Sigmoid colon (tissue), 3 donors: ENCODE measurements at regions not wholly inside any gene's neighbourhood (a gene's known extent, or its start where the extent isn't known, plus 50 kb on each side); places are given as distances from the start of the nearest gene placed in this dataset.

ENCODE experiments used
- POLR2A ChIP-seq, 2 donors: fragments of 450-650 bp; IDR thresholded peaks; one replicate each; pipeline ENCODE4 v1.6.1; 2016; ENCODE audit warnings: antibody characterized with exemption in 2 of 2, mild to moderate bottlenecking in 2 of 2, moderate library complexity in 2 of 2
- TF ChIP-seq, protein P1 (sequence below), 4 experiments: fragments of 450-650 bp in 3 of 4; fragments of 200-600 bp in 1 of 4; IDR thresholded peaks; one replicate each; pipeline ENCODE4 v1.5.1; 2016 to 2019; ENCODE audit warnings: antibody characterized with exemption in 4 of 4, mild to moderate bottlenecking in 3 of 4, moderate library complexity in 2 of 4

DNA sequence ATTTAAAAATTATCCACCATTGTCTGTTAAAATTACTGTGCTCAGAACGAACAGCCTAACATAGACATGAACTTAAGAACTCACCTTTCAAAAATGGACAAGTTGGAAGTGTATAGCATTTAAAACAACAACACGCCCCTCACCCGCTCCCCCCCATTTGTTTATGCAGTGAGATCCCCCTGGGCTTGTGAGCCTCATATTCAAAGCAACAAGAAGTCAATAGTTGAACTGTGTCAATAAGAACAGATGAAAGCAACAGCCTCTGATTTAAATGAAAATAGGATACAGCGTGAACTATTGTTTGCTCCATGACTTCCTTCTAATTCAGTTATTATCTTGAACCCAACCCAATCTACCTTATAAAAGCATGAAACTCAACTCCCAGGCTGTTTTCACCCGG, 314.2 kb downstream of the BLID start:
- TF ChIP-seq POLR2A (IDR thresholded peaks at IDR 0.05), result no peak
- TF ChIP-seq, protein P1, sequence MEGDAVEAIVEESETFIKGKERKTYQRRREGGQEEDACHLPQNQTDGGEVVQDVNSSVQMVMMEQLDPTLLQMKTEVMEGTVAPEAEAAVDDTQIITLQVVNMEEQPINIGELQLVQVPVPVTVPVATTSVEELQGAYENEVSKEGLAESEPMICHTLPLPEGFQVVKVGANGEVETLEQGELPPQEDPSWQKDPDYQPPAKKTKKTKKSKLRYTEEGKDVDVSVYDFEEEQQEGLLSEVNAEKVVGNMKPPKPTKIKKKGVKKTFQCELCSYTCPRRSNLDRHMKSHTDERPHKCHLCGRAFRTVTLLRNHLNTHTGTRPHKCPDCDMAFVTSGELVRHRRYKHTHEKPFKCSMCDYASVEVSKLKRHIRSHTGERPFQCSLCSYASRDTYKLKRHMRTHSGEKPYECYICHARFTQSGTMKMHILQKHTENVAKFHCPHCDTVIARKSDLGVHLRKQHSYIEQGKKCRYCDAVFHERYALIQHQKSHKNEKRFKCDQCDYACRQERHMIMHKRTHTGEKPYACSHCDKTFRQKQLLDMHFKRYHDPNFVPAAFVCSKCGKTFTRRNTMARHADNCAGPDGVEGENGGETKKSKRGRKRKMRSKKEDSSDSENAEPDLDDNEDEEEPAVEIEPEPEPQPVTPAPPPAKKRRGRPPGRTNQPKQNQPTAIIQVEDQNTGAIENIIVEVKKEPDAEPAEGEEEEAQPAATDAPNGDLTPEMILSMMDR (IDR thresholded peaks at IDR 0.05), result no peak
